DND-41 (cell line): ENCODE measurements at regions not wholly inside any gene's neighbourhood (a gene's known extent, or its start where the extent isn't known, plus 50 kb on each side); places are given as distances from the start of the nearest gene placed in this dataset.

Experiments
- ATAC-seq: fragments of 200-7000 bp; cut with Tn5 transposase; 3 replicates; pipeline ENCODE4 v1.9.1; 2021; ENCODE audit warnings: low read depth; ENCODE audit not compliant: insufficient read depth
- DNase-seq: peaks from one replicate; pipeline ENCODE4 v3.0.0-alpha.2; 2020
- H2AFZ ChIP-seq: 2 replicates; pipeline ENCODE4 v1.6.0; 2012; ENCODE audit warnings: low read depth, low read length
- H3K27ac ChIP-seq: 2 replicates; pipeline ENCODE4 v1.5.1; 2012; ENCODE audit warnings: low read length, inconsistent platforms
- H3K27me3 ChIP-seq: fragments of 200-600 bp; sonication (generic); 2 replicates; pipeline ENCODE4 v1.6.0; 2012; ENCODE audit warnings: low read length, mild to moderate bottlenecking, inconsistent platforms; ENCODE audit not compliant: insufficient read depth, poor library complexity
- H3K36me3 ChIP-seq: 2 replicates; pipeline ENCODE4 v1.5.1; 2012; ENCODE audit warnings: low read length, inconsistent platforms; ENCODE audit not compliant: insufficient read depth
- H3K4me1 ChIP-seq: 2 replicates; pipeline ENCODE4 v1.5.1; 2012; ENCODE audit warnings: mild to moderate bottlenecking, low read length; ENCODE audit not compliant: insufficient read depth
- H3K4me2 ChIP-seq: 2 replicates; pipeline ENCODE4 v1.6.0; 2012; ENCODE audit warnings: mild to moderate bottlenecking, moderate library complexity, low read length, inconsistent platforms; ENCODE audit not compliant: insufficient read depth
- H3K4me3 ChIP-seq, 2 experiments: fragments of 200-600 bp in 1 of 2; shearing (Covaris generic) in 1 of 2; 2 replicates each; pipeline ENCODE4 v1.5.1; 2012 to 2016; ENCODE audit warnings: inconsistent platforms in 2 of 2, low read length in 2 of 2, mild to moderate bottlenecking in 2 of 2, low read depth in 1 of 2, moderate library complexity in 1 of 2
- H3K79me2 ChIP-seq: 2 replicates; pipeline ENCODE4 v1.6.0; 2012; ENCODE audit warnings: low read length, inconsistent platforms; ENCODE audit not compliant: insufficient read depth
- H3K9ac ChIP-seq: 2 replicates; pipeline ENCODE4 v1.6.0; 2012; ENCODE audit warnings: low read depth, mild to moderate bottlenecking, inconsistent platforms, low read length, moderate library complexity
- H3K9me3 ChIP-seq: 2 replicates; pipeline ENCODE4 v1.5.1; 2012; ENCODE audit warnings: low read length, moderate library complexity, mild to moderate bottlenecking, inconsistent platforms; ENCODE audit not compliant: insufficient read depth, severe bottlenecking
- H4K20me1 ChIP-seq: 2 replicates; pipeline ENCODE4 v1.6.0; 2012; ENCODE audit warnings: low read length; ENCODE audit not compliant: insufficient read depth
- CTCF ChIP-seq: IDR thresholded peaks from 2 replicates; pipeline ENCODE4 v1.5.1; 2012; ENCODE audit warnings: borderline replicate concordance, low read length, moderate library complexity, mild to moderate bottlenecking; ENCODE audit not compliant: poor library complexity, severe bottlenecking; ENCODE audit errors: extremely low read depth
- EZH2 ChIP-seq: IDR thresholded peaks from 3 replicates; pipeline ENCODE4 v1.6.1; 2012; ENCODE audit warnings: borderline replicate concordance, low read depth, mild to moderate bottlenecking, moderate library complexity, low read length, inconsistent platforms; ENCODE audit not compliant: severe bottlenecking

- Histone ChIP-seq H3K27ac (no peak overlapping the region), H3K4me1 (no peaks in the 10 kb centered on the region), H3K9ac (no peak overlapping the region), H3K27me3 (no peaks in the 10 kb centered on the region), H3K4me2 (no peak overlapping the region), H3K4me3 (no peak overlapping the region), H2AFZ (no peak overlapping the region), H3K79me2 (no peaks in the 10 kb centered on the region), H3K9me3 (peaks cover 5% of the 10 kb centered on the region), H4K20me1 (no peaks in the 10 kb centered on the region), H3K36me3 (no peaks in the 10 kb centered on the region)
- ATAC-seq (no peak), DNase-seq (no peak)
- TF ChIP-seq CTCF = no peak
Measured at GRCh38 chr3:162171970-162172369, 675.4 kb downstream of the OTOL1 start.

- no peak overlapping the region for H3K9ac ChIP-seq
- TF ChIP-seq CTCF (no peak), EZH2 (no peak)
- no peaks in the 10 kb centered on the region for H3K36me3 ChIP-seq
- no peaks in the 10 kb centered on the region for H3K4me1 ChIP-seq
- H3K79me2 ChIP-seq = no peaks in the 10 kb centered on the region
- ATAC-seq = no peak
- H3K9me3 ChIP-seq = peaks cover 5% of the 10 kb centered on the region
- no peak overlapping the region for H3K4me2 ChIP-seq
- H4K20me1 ChIP-seq = no peaks in the 10 kb centered on the region
- no peak overlapping the region for H3K4me3 ChIP-seq
- no peak overlapping the region for H2AFZ ChIP-seq
- H3K27ac ChIP-seq = no peak overlapping the region
- no peak for DNase-seq
- H3K27me3 ChIP-seq = no peaks in the 10 kb centered on the region
Measured at GRCh38 chr3:162175145-162175544, 678.5 kb downstream of the OTOL1 start.

GRCh38 chr3:162175878-162176277 lies 679.3 kb downstream of the OTOL1 start:
- Histone ChIP-seq H4K20me1 (no peaks in the 10 kb centered on the region), H3K4me3 (no peak overlapping the region), H2AFZ (no peak overlapping the region), H3K36me3 (no peaks in the 10 kb centered on the region), H3K4me1 (no peaks in the 10 kb centered on the region), H3K79me2 (no peaks in the 10 kb centered on the region), H3K9me3 (peaks cover 5% of the 10 kb centered on the region), H3K9ac (no peak overlapping the region), H3K4me2 (no peak overlapping the region), H3K27ac (no peak overlapping the region), H3K27me3 (no peaks in the 10 kb centered on the region)
- no peak for TF ChIP-seq CTCF
- no peak for TF ChIP-seq EZH2
- ATAC-seq (no peak), DNase-seq (no peak)

- Histone ChIP-seq H3K27ac (no peak overlapping the region), H3K9ac (no peak overlapping the region), H3K4me3 (no peak overlapping the region), H3K27me3 (no peaks in the 10 kb centered on the region), H3K79me2 (no peaks in the 10 kb centered on the region), H3K9me3 (peaks cover 10% of the 10 kb centered on the region), H4K20me1 (no peaks in the 10 kb centered on the region), H2AFZ (no peak overlapping the region), H3K4me1 (no peaks in the 10 kb centered on the region), H3K4me2 (no peak overlapping the region), H3K36me3 (no peaks in the 10 kb centered on the region)
- TF ChIP-seq EZH2 (no peak), CTCF (no peak)
- DNase-seq (no peak), ATAC-seq (no peak)
Measured at GRCh38 chr3:162183440-162183839, 686.8 kb downstream of the OTOL1 start.
